Astrocyte of the spinal cord (primary cell): ENCODE measurements at regions not wholly inside any gene's neighbourhood (a gene's known extent, or its start where the extent isn't known, plus 50 kb on each side); places are given as distances from the start of the nearest gene placed in this dataset.

Experiments
- DNase-seq: peaks from one replicate; pipeline ENCODE4 v3.0.0; 2011; ENCODE audit warnings: low read depth, low spot score
- H3K4me3 ChIP-seq: 2 replicates; pipeline ENCODE4 v1.5.1; 2011; ENCODE audit warnings: low read depth, mild to moderate bottlenecking, low read length, moderate library complexity
- in situ Hi-C: cut with HindIII; loops from 2 replicates; pipeline ENCODE4 v1.10.0; 2017; ENCODE audit warnings: low sequenced_read_pairs
- TF ChIP-seq, protein P1 (sequence below): IDR thresholded peaks from 2 replicates; pipeline ENCODE4 v1.5.1; 2012; ENCODE audit warnings: low read depth, mild to moderate bottlenecking, low read length, inconsistent platforms

DNA sequence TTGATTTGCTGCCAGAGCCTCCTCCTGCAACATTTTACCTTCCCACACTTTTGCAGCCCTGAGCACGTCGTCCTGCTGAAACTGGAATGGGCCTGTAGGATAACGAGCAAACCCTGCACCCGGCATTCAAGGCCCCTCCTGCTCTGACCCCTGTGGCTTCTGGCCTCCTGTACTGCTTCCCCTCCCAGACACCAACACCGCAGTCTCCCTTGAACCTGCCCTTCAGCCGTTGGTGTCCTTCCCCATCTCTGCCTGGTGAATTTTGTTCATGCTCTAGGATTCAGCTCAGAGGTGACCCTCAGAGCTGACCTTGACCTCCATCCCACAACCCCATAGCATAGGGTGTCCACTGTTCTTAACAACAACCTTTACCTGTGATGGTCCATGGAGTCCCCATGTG lies 535.1 kb downstream of the MATN1 start:
- in situ Hi-C loops, result no loop called here
- no peak for DNase-seq
- TF ChIP-seq, protein P1, sequence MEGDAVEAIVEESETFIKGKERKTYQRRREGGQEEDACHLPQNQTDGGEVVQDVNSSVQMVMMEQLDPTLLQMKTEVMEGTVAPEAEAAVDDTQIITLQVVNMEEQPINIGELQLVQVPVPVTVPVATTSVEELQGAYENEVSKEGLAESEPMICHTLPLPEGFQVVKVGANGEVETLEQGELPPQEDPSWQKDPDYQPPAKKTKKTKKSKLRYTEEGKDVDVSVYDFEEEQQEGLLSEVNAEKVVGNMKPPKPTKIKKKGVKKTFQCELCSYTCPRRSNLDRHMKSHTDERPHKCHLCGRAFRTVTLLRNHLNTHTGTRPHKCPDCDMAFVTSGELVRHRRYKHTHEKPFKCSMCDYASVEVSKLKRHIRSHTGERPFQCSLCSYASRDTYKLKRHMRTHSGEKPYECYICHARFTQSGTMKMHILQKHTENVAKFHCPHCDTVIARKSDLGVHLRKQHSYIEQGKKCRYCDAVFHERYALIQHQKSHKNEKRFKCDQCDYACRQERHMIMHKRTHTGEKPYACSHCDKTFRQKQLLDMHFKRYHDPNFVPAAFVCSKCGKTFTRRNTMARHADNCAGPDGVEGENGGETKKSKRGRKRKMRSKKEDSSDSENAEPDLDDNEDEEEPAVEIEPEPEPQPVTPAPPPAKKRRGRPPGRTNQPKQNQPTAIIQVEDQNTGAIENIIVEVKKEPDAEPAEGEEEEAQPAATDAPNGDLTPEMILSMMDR, result no peak
- no peak overlapping the region for H3K4me3 ChIP-seq

DNA sequence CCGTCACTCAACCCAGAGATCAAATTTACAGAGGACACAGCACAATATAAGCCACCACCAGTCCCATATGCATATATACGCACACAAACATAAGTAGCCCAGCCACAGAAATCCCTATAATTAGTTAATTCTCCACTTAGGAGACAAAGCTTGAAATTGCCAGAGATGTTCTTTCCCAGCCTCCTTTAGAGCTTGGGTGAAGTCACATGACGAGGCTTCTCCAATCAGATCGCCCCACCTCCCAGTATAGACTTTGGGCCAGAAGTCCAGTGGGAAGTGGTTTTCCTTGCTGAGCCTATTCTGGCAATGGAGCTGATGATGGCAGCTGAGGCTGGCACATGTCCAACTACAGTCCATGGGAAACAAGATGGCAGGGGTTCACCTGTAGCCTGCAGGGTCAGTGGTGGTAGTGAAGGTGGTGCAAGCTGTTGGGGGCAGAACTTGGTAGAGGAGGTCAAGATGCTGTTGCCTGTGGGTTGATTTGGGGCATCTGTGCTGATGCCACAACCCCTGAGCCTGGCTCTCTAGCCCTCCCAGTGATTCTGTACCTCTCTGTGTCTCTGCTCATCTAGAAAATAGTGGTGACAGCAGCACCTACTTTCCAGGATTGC lies 535.9 kb downstream of the MATN1 start:
- H3K4me3 ChIP-seq, result no peak overlapping the region
- no peak for DNase-seq
- in situ Hi-C loops, result no loop called here
- TF ChIP-seq, protein P1, result no peak

DNA sequence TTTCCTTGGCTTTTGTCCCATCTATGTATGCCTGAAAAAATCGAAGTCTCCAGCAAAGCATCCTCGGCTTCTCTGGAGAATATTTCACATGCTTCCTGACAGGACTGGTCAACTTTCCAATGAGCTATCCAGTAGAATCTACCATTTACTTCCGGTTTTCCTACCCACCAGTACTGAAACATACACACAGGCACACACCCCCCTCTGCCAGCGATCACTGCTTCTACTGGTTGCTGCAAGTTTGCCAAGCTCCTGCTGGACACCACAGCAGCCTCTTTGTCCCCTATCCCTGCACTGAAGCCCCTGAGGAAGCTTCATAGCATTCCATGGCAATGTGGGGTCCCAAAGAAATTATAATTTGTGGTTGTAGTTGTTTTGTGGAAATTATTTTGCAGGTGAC lies 536.8 kb downstream of the MATN1 start:
- H3K4me3 ChIP-seq, result no peak overlapping the region
- in situ Hi-C loops, result no loop called here
- DNase-seq, result no peak
- TF ChIP-seq, protein P1, result no peak

DNA sequence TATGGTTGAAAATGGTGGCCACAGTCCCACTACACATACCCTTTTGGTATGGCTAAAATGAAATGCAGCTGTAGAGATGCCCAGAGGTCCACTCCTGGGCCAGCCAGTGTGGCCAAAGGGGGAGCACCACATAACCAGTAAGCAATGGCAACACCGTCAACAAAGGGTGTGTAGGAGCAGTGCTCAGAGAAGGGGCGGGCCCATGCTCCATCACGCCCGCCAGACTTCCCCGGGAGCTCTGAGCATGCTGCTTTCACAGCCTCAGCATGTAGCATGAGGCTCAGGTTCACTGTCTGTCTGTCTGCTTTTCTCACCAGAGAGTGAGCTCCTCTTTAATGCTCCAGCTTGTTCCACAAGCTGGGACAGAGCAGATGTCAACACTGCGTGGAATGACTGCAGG lies 537.6 kb downstream of the MATN1 start:
- DNase-seq, result no peak
- in situ Hi-C loops, result no loop called here
- TF ChIP-seq, protein P1, result no peak
- H3K4me3 ChIP-seq, result no peak overlapping the region

DNA sequence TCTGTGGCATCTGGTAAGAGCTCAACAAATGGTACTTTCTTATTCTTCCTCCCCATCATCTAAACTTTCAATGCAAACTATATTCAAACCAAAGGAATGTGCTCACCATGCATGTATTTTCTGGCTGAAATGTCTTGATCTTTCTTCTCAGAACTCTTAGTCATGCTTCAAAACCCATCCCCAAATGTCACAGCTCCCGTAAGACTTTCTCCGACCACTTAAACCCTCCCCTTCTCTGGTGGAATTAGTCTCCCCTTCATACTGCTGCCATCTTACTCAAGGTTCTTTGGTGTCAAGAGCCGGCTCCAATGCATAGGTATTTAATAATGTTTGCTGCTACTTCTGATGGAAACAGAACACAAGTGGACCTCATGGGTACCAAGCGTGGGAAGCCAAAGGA lies 538.1 kb downstream of the MATN1 start:
- no peak overlapping the region for H3K4me3 ChIP-seq
- in situ Hi-C loops, result no loop called here
- TF ChIP-seq, protein P1, result no peak
- no peak for DNase-seq

DNA sequence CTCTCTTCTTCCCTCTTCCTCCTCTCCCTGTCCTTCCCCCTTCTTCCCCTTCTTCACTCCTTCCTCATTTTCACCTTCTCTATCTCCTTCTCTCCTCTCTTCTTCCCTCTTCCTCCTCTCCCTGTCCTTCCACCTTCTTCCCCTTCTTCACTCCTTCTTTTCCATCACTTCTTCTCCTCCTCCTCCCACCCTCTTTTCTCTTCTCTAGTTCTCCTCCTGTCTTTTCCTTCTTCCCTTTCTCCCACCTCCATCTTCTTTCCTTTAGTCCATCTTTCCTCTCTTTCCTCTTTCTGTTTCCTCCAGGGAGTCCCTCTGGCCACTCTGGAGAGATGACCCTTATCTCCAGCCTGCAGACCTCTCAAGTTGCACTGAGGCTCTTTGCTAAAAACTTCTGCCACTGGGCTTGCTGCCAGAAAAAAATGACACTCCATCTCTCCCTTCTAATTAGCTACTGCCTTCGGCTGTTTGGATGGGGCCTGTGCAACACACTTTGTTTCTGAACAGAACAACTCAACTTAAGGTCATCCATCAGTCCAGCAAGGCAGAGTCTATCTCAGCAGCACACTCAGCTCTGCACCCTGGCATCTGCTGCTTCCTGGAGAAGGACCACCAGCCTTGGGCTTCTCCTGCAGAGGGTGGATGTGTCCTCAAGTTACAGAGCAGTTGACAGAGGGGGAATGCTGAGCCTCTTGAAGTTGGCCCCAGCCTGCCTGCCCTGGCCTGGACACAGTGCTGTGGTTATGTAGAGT lies 538.8 kb downstream of the MATN1 start:
- no peak for DNase-seq
- in situ Hi-C loops, result no loop called here
- TF ChIP-seq, protein P1, result no peak
- H3K4me3 ChIP-seq, result no peak overlapping the region
